KMS-11 (cell line): ENCODE measurements at regions not wholly inside any gene's neighbourhood (a gene's known extent, or its start where the extent isn't known, plus 50 kb on each side); places are given as distances from the start of the nearest gene placed in this dataset.

Source experiments
- H2AFZ ChIP-seq: fragments of 200-600 bp; sonication (generic); 2 replicates; pipeline ENCODE4 v1.6.1; 2016; ENCODE audit warnings: antibody characterized with exemption, mixed run types, low read depth
- H3K27ac ChIP-seq: fragments of 200-600 bp; sonication (generic); 2 replicates; pipeline ENCODE4 v1.6.1; 2016; ENCODE audit warnings: mild to moderate bottlenecking, mixed run types
- H3K27me3 ChIP-seq: fragments of 200-600 bp; sonication (generic); 2 replicates; pipeline ENCODE4 v1.6.1; 2017; ENCODE audit warnings: mild to moderate bottlenecking, low read depth, mixed run types, moderate library complexity; ENCODE audit not compliant: insufficient read depth
- H3K36me3 ChIP-seq: fragments of 200-600 bp; sonication (generic); 2 replicates; pipeline ENCODE4 v1.6.1; 2017; ENCODE audit warnings: mild to moderate bottlenecking, mixed run types; ENCODE audit not compliant: insufficient read depth
- H3K4me1 ChIP-seq: fragments of 200-600 bp; sonication (generic); 2 replicates; pipeline ENCODE4 v1.6.1; 2016; ENCODE audit warnings: mild to moderate bottlenecking, low read depth, mixed run types; ENCODE audit not compliant: poor library complexity, severe bottlenecking
- H3K4me2 ChIP-seq: fragments of 200-600 bp; sonication (generic); 2 replicates; pipeline ENCODE4 v1.7.0; 2016; ENCODE audit warnings: mild to moderate bottlenecking, mixed run types
- H3K4me3 ChIP-seq: fragments of 200-600 bp; sonication (generic); IDR thresholded peaks from 2 replicates; pipeline ENCODE4 v1.6.1; 2017; ENCODE audit warnings: low read depth, low read length, mixed read lengths; ENCODE audit not compliant: insufficient read depth
- H3K79me2 ChIP-seq: fragments of 200-600 bp; sonication (generic); 2 replicates; pipeline ENCODE4 v1.6.1; 2016; ENCODE audit warnings: low read depth, mixed run types; ENCODE audit not compliant: insufficient read depth
- H3K9ac ChIP-seq: fragments of 200-600 bp; sonication (generic); 2 replicates; pipeline ENCODE4 v1.6.1; 2016; ENCODE audit warnings: mild to moderate bottlenecking, mixed run types
- H4K20me1 ChIP-seq: fragments of 200-600 bp; sonication (generic); 2 replicates; pipeline ENCODE4 v1.6.1; 2016; ENCODE audit warnings: mild to moderate bottlenecking, mixed run types; ENCODE audit not compliant: insufficient read depth
- CTCF ChIP-seq: fragments of 200-600 bp; sonication (generic); conservative IDR thresholded peaks from 2 replicates; pipeline ENCODE4 v1.6.1; 2017; ENCODE audit warnings: low read depth, mild to moderate bottlenecking, antibody characterized with exemption, low read length, moderate library complexity, mixed read lengths

GRCh38 chr12:115149685-115150378 is 465.9 kb upstream of the TBX3 start:
- Histone ChIP-seq H3K79me2 (no peaks in the 10 kb centered on the region), H3K27me3 (no peaks in the 10 kb centered on the region), H3K9ac (no peak overlapping the region), H3K4me3 (no peak overlapping the region), H3K4me2 (no peak overlapping the region), H2AFZ (no peak overlapping the region), H3K27ac (no peak overlapping the region), H3K4me1 (no peaks in the 10 kb centered on the region), H3K36me3 (no peaks in the 10 kb centered on the region), H4K20me1 (no peaks in the 10 kb centered on the region)
- no peak for TF ChIP-seq CTCF

DNA sequence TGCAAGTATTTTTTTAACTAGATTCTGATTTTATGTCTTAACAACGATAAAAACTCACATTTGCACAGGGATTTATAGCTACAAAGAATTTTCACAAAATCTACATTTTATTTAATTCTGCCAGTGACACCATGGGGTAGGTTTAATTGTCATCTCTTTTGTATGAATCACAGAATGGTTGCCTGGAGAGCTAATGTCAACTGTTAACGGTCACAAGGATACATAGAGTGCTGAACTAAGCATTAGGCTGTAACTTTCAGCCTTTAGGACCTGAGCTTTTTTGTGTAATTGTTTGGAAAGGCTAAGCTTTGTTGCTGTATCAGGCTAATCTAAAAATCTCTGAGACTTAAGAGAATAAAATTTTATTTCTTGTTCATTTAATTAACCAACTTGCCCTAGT is 465.3 kb upstream of the TBX3 start:
- H3K27ac ChIP-seq = no peak overlapping the region
- no peak for TF ChIP-seq CTCF
- H3K79me2 ChIP-seq = no peaks in the 10 kb centered on the region
- no peaks in the 10 kb centered on the region for H3K36me3 ChIP-seq
- H3K9ac ChIP-seq = no peak overlapping the region
- no peak overlapping the region for H2AFZ ChIP-seq
- H3K4me2 ChIP-seq = no peak overlapping the region
- no peaks in the 10 kb centered on the region for H3K4me1 ChIP-seq
- H3K4me3 ChIP-seq = no peak overlapping the region
- no peaks in the 10 kb centered on the region for H4K20me1 ChIP-seq
- no peaks in the 10 kb centered on the region for H3K27me3 ChIP-seq

- H4K20me1 ChIP-seq = no peaks in the 10 kb centered on the region
- H3K27me3 ChIP-seq = no peaks in the 10 kb centered on the region
- no peak overlapping the region for H3K4me3 ChIP-seq
- H3K79me2 ChIP-seq = no peaks in the 10 kb centered on the region
- H2AFZ ChIP-seq = no peak overlapping the region
- no peaks in the 10 kb centered on the region for H3K36me3 ChIP-seq
- H3K4me1 ChIP-seq = no peaks in the 10 kb centered on the region
- TF ChIP-seq CTCF = no peak
- H3K9ac ChIP-seq = no peak overlapping the region
- H3K4me2 ChIP-seq = no peak overlapping the region
- no peak overlapping the region for H3K27ac ChIP-seq
These were observed 463.9 kb upstream of the TBX3 start for GRCh38 chr12:115147916-115148315.

GRCh38 chr12:115146453-115146852 is 462.5 kb upstream of the TBX3 start:
- Histone ChIP-seq H4K20me1 (no peaks in the 10 kb centered on the region), H3K4me1 (no peaks in the 10 kb centered on the region), H3K4me3 (no peak overlapping the region), H3K36me3 (no peaks in the 10 kb centered on the region), H3K4me2 (no peak overlapping the region), H2AFZ (no peak overlapping the region), H3K27me3 (no peaks in the 10 kb centered on the region), H3K79me2 (no peaks in the 10 kb centered on the region), H3K27ac (no peak overlapping the region), H3K9ac (no peak overlapping the region)
- TF ChIP-seq CTCF = no peak
